ENCODE measurements at regions not wholly inside any gene's neighbourhood (a gene's known extent, or its start where the extent isn't known, plus 50 kb on each side); places are given as distances from the start of the nearest gene placed in this dataset.

GRCh38 chr20:57867807-57868206 lies 158.0 kb upstream of the PMEPA1 start:
- no peak for DNase-seq

GRCh38 chr20:57867181-57867803 lies 157.5 kb upstream of the PMEPA1 start:
- DNase-seq: no peak

- DNase-seq: no peak
Measured at GRCh38 chr20:57866250-57867106, 156.7 kb upstream of the PMEPA1 start.

- DNase-seq: no peak
Measured at GRCh38 chr20:57865266-57865665, 155.5 kb upstream of the PMEPA1 start.

- no peak for DNase-seq
Measured at GRCh38 chr20:57860576-57860975, 150.8 kb upstream of the PMEPA1 start.

- no peak for DNase-seq
Measured at GRCh38 chr20:57857969-57858368, 148.2 kb upstream of the PMEPA1 start.

GRCh38 chr20:57857118-57857517 lies 147.3 kb upstream of the PMEPA1 start:
- no peak for DNase-seq

- DNase-seq: no peak
Measured at GRCh38 chr20:57856658-57857057, 146.8 kb upstream of the PMEPA1 start.

GRCh38 chr20:57851796-57852195 lies 142.0 kb upstream of the PMEPA1 start:
- DNase-seq: no peak

- DNase-seq: no peak
Measured at GRCh38 chr20:57851025-57851682, 141.3 kb upstream of the PMEPA1 start.

- no peak for DNase-seq
Measured at GRCh38 chr20:57849521-57850215, 139.9 kb upstream of the PMEPA1 start.

GRCh38 chr20:57849121-57849520 lies 139.3 kb upstream of the PMEPA1 start:
- no peak for DNase-seq

- DNase-seq: no peak
Measured at GRCh38 chr20:57848282-57848681, 138.5 kb upstream of the PMEPA1 start.

- DNase-seq: no peak
Measured at GRCh38 chr20:57847104-57847503, 137.3 kb upstream of the PMEPA1 start.

GRCh38 chr20:57844626-57845596 lies 135.1 kb upstream of the PMEPA1 start:
- DNase-seq: no peak

GRCh38 chr20:57843941-57844625 lies 134.3 kb upstream of the PMEPA1 start:
- DNase-seq: no peak

GRCh38 chr20:57842720-57843119 lies 132.9 kb upstream of the PMEPA1 start:
- no peak for DNase-seq

GRCh38 chr20:57841297-57841866 lies 131.6 kb upstream of the PMEPA1 start:
- DNase-seq: no peak

GRCh38 chr20:57840504-57841296 lies 130.9 kb upstream of the PMEPA1 start:
- no peak for DNase-seq

GRCh38 chr20:57840066-57840465 lies 130.3 kb upstream of the PMEPA1 start:
- DNase-seq: no peak

Data from NCI-H2029 treated with DMSO at 0.1 percent for 48 hours (cell line).